Body of pancreas (tissue), 4 donors: ENCODE measurements at regions not wholly inside any gene's neighbourhood (a gene's known extent, or its start where the extent isn't known, plus 50 kb on each side); places are given as distances from the start of the nearest gene placed in this dataset.
"Not testable (repeated sequence)": the region's sequence is repeated elsewhere in the genome, so short reads cannot be mapped to it uniquely, and the experiment has no call there.

Source experiments
- ATAC-seq: fragments of 150-250 bp; one replicate; pipeline ENCODE4 v1.9.1; 2016
- DNase-seq, 4 donors: peaks; one replicate each; pipeline ENCODE4 v3.0.0-alpha.2; 2019
- H3K27ac ChIP-seq, 4 donors: fragments of 200-600 bp; sonication (generic); 1 replicate in 3 of 4; 2 replicates in 1 of 4; pipeline versions ENCODE4 v1.5.1 to v1.6.1; 2016 to 2019; ENCODE audit warnings: mild to moderate bottlenecking in 1 of 4, mixed read lengths in 1 of 4, moderate library complexity in 1 of 4
- H3K27me3 ChIP-seq, 2 donors: fragments of 200-600 bp; sonication (generic); one replicate each; pipeline ENCODE4 v1.6.0; 2016; ENCODE audit warnings: mild to moderate bottlenecking in 1 of 2
- H3K36me3 ChIP-seq, 2 donors: fragments of 200-600 bp; sonication (generic); replicated peaks in 1 of 2; 2 replicates each; pipeline ENCODE4 v1.5.1; 2016; ENCODE audit warnings: low read depth in 2 of 2; ENCODE audit not compliant: insufficient read depth in 1 of 2
- H3K4me1 ChIP-seq: fragments of 200-600 bp; sonication (generic); one replicate; pipeline ENCODE4 v1.6.0; 2016
- H3K4me3 ChIP-seq, 2 donors: fragments of 200-600 bp; sonication (generic); 1 replicate in 1 of 2; 2 replicates in 1 of 2; pipeline ENCODE4 v1.5.1; 2016 to 2019
- H3K9me3 ChIP-seq, 3 donors: fragments of 200-600 bp; sonication (generic); 1 replicate in 2 of 3; 2 replicates in 1 of 3; pipeline ENCODE4 v1.5.1; 2016
- POLR2A ChIP-seq, 3 donors: fragments of 450-650 bp; IDR thresholded peaks; one replicate each; pipeline ENCODE4 v1.6.1; 2016; ENCODE audit warnings: antibody characterized with exemption in 3 of 3, mild to moderate bottlenecking in 2 of 3
- WGBS, 2 donors: methylation state at CpG; one replicate each; pipeline ENCODE4 v1.1.5; 2017; 5-methylcytosine and 5-hydroxymethylcytosine counted together
- intact Hi-C: fragments of 100-400 bp; cut with DNase I; formaldehyde crosslinking; loops from one replicate; pipeline ENCODE4 v1.15.1; 2023
- TF ChIP-seq, protein P1 (sequence below), 7 experiments: fragments of 450-650 bp in 4 of 7; fragments of 200-600 bp in 3 of 7; sonication (generic) in 3 of 7; IDR thresholded peaks; one replicate each; pipeline ENCODE4 v1.5.1; 2016 to 2019; ENCODE audit warnings: antibody characterized with exemption in 7 of 7

DNA sequence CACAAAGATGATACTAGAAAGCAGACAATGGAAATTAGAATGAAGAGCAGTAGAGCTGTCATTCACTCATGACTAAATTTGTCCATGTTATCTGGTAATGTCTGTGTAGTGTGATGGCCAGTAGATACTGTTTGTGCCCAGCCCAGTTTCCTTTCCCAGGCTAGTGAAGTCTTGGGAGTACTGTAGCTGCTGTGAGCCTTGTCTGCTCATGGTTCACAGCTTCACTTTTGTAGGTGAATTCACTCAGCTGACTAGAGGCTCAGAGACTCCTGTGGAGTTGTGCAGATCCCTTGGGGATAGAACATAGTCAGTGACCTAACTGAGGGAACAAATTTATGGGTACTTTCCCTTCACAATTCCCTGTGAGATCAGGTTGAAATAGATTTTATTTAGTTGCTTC, 572.5 kb downstream of the ARL4A start:
- no peaks in the 10 kb centered on the region for H3K27me3 ChIP-seq
- DNase-seq (no peak), ATAC-seq (no peak)
- TF ChIP-seq, protein P1, sequence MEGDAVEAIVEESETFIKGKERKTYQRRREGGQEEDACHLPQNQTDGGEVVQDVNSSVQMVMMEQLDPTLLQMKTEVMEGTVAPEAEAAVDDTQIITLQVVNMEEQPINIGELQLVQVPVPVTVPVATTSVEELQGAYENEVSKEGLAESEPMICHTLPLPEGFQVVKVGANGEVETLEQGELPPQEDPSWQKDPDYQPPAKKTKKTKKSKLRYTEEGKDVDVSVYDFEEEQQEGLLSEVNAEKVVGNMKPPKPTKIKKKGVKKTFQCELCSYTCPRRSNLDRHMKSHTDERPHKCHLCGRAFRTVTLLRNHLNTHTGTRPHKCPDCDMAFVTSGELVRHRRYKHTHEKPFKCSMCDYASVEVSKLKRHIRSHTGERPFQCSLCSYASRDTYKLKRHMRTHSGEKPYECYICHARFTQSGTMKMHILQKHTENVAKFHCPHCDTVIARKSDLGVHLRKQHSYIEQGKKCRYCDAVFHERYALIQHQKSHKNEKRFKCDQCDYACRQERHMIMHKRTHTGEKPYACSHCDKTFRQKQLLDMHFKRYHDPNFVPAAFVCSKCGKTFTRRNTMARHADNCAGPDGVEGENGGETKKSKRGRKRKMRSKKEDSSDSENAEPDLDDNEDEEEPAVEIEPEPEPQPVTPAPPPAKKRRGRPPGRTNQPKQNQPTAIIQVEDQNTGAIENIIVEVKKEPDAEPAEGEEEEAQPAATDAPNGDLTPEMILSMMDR (IDR thresholded peaks at IDR 0.05) = no peak
- TF ChIP-seq POLR2A (IDR thresholded peaks at IDR 0.05) = no peak
- no peaks in the 10 kb centered on the region for H3K4me1 ChIP-seq
- no peak overlapping the region for H3K27ac ChIP-seq
- intact Hi-C loops = loop anchor here (10.0 kb wide), 1 partner anchor 725 kb away; no protein-coding TSS in a partner anchor
- H3K4me3 ChIP-seq = no peak overlapping the region
- no peaks in the 10 kb centered on the region for H3K36me3 ChIP-seq
- H3K9me3 ChIP-seq = no peaks in the 10 kb centered on the region

GRCh38 chr7:13262929-13263530, 575.6 kb downstream of the ARL4A start:
- Histone ChIP-seq H3K27me3 (no peaks in the 10 kb centered on the region), H3K27ac (no peak overlapping the region), H3K36me3 (no peaks in the 10 kb centered on the region), H3K4me1 (no peaks in the 10 kb centered on the region), H3K4me3 (no peak overlapping the region), H3K9me3 (no peaks in the 10 kb centered on the region)
- ATAC-seq = peak; percentile 52
- intact Hi-C loops = loop anchor here (10.0 kb wide), 1 partner anchor 728 kb away; no protein-coding TSS in a partner anchor
- DNase-seq = no peak
- TF ChIP-seq, protein P1 (IDR thresholded peaks at IDR 0.05) = peak; percentile 24 to 80 (median 69)
- no peak for TF ChIP-seq POLR2A (IDR thresholded peaks at IDR 0.05)
- 1 to 2% methylated on average over 4 of the region's 4 CpGs for WGBS, 2 donors

- Histone ChIP-seq H3K4me1 (no peaks in the 10 kb centered on the region), H3K27ac (no peak overlapping the region), H3K36me3 (no peaks in the 10 kb centered on the region), H3K9me3 (no peaks in the 10 kb centered on the region), H3K4me3 (no peak overlapping the region), H3K27me3 (no peaks in the 10 kb centered on the region)
- DNase-seq (no peak), ATAC-seq (no peak)
- TF ChIP-seq POLR2A (IDR thresholded peaks at IDR 0.05) = no peak
- WGBS, 2 donors = 48 to 54% methylated on average over 2 of the region's 2 CpGs
- intact Hi-C loops = loop anchor here (5.0 to 10.0 kb wide), 2 partner anchors 623 to 730 kb away; no protein-coding TSS in a partner anchor
Observed at GRCh38 chr7:13265271-13265670, 577.8 kb downstream of the ARL4A start.

- H3K9me3 ChIP-seq, ATAC-seq, intact Hi-C loops, DNase-seq, H3K4me1 ChIP-seq, H3K27me3 ChIP-seq, H3K36me3 ChIP-seq, H3K27ac ChIP-seq, H3K4me3 ChIP-seq: not testable (repeated sequence)
- WGBS, 2 donors = 64 to 68% methylated on average over 5 to 9 of the region's 9 CpGs
Observed at GRCh38 chr7:13274205-13274604, 586.8 kb downstream of the ARL4A start.

- no peaks in the 10 kb centered on the region for H3K36me3 ChIP-seq
- no peaks in the 10 kb centered on the region for H3K27me3 ChIP-seq
- no peak for DNase-seq
- no peak overlapping the region for H3K27ac ChIP-seq
- no peaks in the 10 kb centered on the region for H3K4me1 ChIP-seq
- no peak for ATAC-seq
- no peaks in the 10 kb centered on the region for H3K9me3 ChIP-seq
- TF ChIP-seq, protein P1 (IDR thresholded peaks at IDR 0.05) = peak in 1 of 7 experiments; percentile 10
- no peak for TF ChIP-seq POLR2A (IDR thresholded peaks at IDR 0.05)
- intact Hi-C loops = no loop called here
- H3K4me3 ChIP-seq = no peak overlapping the region
Observed at GRCh38 chr7:13276977-13277376, 589.5 kb downstream of the ARL4A start.

DNA sequence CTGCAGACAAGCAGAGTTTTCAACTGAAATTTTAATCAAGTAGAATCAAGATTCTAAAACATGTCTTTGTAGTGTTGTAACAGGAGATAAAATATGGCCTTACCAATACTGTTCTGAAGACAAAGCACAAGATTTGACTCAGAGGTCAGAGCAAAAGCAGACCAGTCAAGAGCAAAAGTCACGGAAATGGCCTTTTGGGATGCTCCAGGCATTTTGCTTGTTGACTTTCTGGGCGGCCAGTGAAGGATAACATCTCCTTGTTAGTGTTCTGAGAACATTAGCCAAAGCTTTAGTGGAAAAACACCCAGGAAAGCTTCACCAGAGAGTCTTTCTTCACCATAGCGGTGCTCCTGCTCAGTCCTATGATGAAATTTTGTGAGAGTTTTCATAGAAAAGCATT, 590.6 kb downstream of the ARL4A start:
- ATAC-seq = no peak
- no peak overlapping the region for H3K27ac ChIP-seq
- no peaks in the 10 kb centered on the region for H3K9me3 ChIP-seq
- no peaks in the 10 kb centered on the region for H3K36me3 ChIP-seq
- intact Hi-C loops = no loop called here
- 10 to 28% methylated on average over 3 of the region's 3 CpGs for WGBS, 2 donors
- H3K4me1 ChIP-seq = no peaks in the 10 kb centered on the region
- no peak overlapping the region for H3K4me3 ChIP-seq
- no peak for TF ChIP-seq POLR2A (IDR thresholded peaks at IDR 0.05)
- DNase-seq = no peak
- no peaks in the 10 kb centered on the region for H3K27me3 ChIP-seq
